Duodenal mucosa (tissue), 2 donors: ENCODE measurements at regions not wholly inside any gene's neighbourhood (a gene's known extent, or its start where the extent isn't known, plus 50 kb on each side); places are given as distances from the start of the nearest gene placed in this dataset.

Experiments
- H3K27ac ChIP-seq: one replicate; pipeline ENCODE4 v1.7.0; 2013; ENCODE audit warnings: low read depth, low read length
- H3K27me3 ChIP-seq, 2 donors: one replicate each; pipeline ENCODE4 v1.7.0; 2013; ENCODE audit warnings: low read length in 2 of 2, control low read depth in 1 of 2; ENCODE audit not compliant: insufficient read depth in 2 of 2, control insufficient read depth in 1 of 2
- H3K36me3 ChIP-seq, 2 donors: one replicate each; pipeline ENCODE4 v1.7.0; 2013; ENCODE audit warnings: low read length in 2 of 2, control low read depth in 1 of 2; ENCODE audit not compliant: insufficient read depth in 2 of 2, control insufficient read depth in 1 of 2
- H3K4me1 ChIP-seq, 2 donors: one replicate each; pipeline ENCODE4 v1.7.0; 2013; ENCODE audit warnings: low read length in 2 of 2, control low read depth in 1 of 2; ENCODE audit not compliant: insufficient read depth in 2 of 2, control insufficient read depth in 1 of 2
- H3K4me3 ChIP-seq, 2 donors: one replicate each; pipeline ENCODE4 v1.7.0; 2013; ENCODE audit warnings: low read length in 2 of 2, low read depth in 1 of 2
- H3K9ac ChIP-seq, 2 donors: one replicate each; pipeline ENCODE4 v1.7.0; 2013; ENCODE audit warnings: low read length in 2 of 2, low read depth in 1 of 2
- H3K9me3 ChIP-seq, 2 donors: one replicate each; pipeline ENCODE4 v1.7.0; 2013; ENCODE audit warnings: low read length in 2 of 2, control low read depth in 1 of 2; ENCODE audit not compliant: control insufficient read depth in 1 of 2

- Histone ChIP-seq H3K9ac (no peak overlapping the region), H3K36me3 (no peaks in the 10 kb centered on the region), H3K4me3 (no peak overlapping the region), H3K4me1 (no peaks in the 10 kb centered on the region), H3K9me3 (peaks cover 0 to 2% of the 10 kb centered on the region in 2 donors), H3K27me3 (no peaks in the 10 kb centered on the region), H3K27ac (no peak overlapping the region)
Observed at GRCh38 chr14:61140872-61141271, 140.3 kb downstream of the TMEM30B start.

- Histone ChIP-seq H3K27ac (no peak overlapping the region), H3K4me3 (no peak overlapping the region), H3K36me3 (no peaks in the 10 kb centered on the region), H3K27me3 (no peaks in the 10 kb centered on the region), H3K4me1 (no peaks in the 10 kb centered on the region), H3K9ac (no peak overlapping the region), H3K9me3 (peaks cover 0 to 2% of the 10 kb centered on the region in 2 donors)
Observed at GRCh38 chr14:61140271-61140670, 140.9 kb downstream of the TMEM30B start.

GRCh38 chr14:61139006-61139599, 142.0 kb downstream of the TMEM30B start:
- Histone ChIP-seq H3K4me1 (no peaks in the 10 kb centered on the region), H3K4me3 (no peak overlapping the region), H3K9me3 (peaks cover 0 to 2% of the 10 kb centered on the region in 2 donors), H3K36me3 (no peaks in the 10 kb centered on the region), H3K9ac (no peak overlapping the region), H3K27me3 (no peaks in the 10 kb centered on the region), H3K27ac (no peak overlapping the region)

- Histone ChIP-seq H3K36me3 (no peaks in the 10 kb centered on the region), H3K4me3 (no peak overlapping the region), H3K27ac (no peak overlapping the region), H3K4me1 (no peaks in the 10 kb centered on the region), H3K27me3 (no peaks in the 10 kb centered on the region), H3K9me3 (no peaks in the 10 kb centered on the region), H3K9ac (no peak overlapping the region)
Observed at GRCh38 chr14:61132894-61133293, 148.2 kb downstream of the TMEM30B start.

- H3K36me3 ChIP-seq, result no peaks in the 10 kb centered on the region
- H3K27ac ChIP-seq, result no peak overlapping the region
- H3K9ac ChIP-seq, result no peak overlapping the region
- no peaks in the 10 kb centered on the region for H3K27me3 ChIP-seq
- H3K9me3 ChIP-seq, result no peaks in the 10 kb centered on the region
- no peak overlapping the region for H3K4me3 ChIP-seq
- H3K4me1 ChIP-seq, result no peaks in the 10 kb centered on the region
Observed at GRCh38 chr14:61132336-61132735, 148.8 kb downstream of the TMEM30B start.

- Histone ChIP-seq H3K4me3 (no peak overlapping the region), H3K4me1 (peaks cover 4 to 6% of the 10 kb centered on the region in 2 donors), H3K27ac (no peak overlapping the region), H3K9me3 (no peaks in the 10 kb centered on the region), H3K9ac (no peak overlapping the region), H3K27me3 (peaks cover 0 to 7% of the 10 kb centered on the region in 2 donors), H3K36me3 (no peaks in the 10 kb centered on the region)
Observed at GRCh38 chr14:61130512-61131260, 149.6 kb downstream of the SLC38A6 start.

- Histone ChIP-seq H3K27me3 (peaks cover 0 to 7% of the 10 kb centered on the region in 2 donors), H3K27ac (no peak overlapping the region), H3K36me3 (no peaks in the 10 kb centered on the region), H3K9ac (no peak overlapping the region), H3K9me3 (no peaks in the 10 kb centered on the region), H3K4me3 (no peak overlapping the region), H3K4me1 (peaks cover 4 to 6% of the 10 kb centered on the region in 2 donors)
Observed at GRCh38 chr14:61129168-61129745, 148.2 kb downstream of the SLC38A6 start.

GRCh38 chr14:61128382-61129167, 147.5 kb downstream of the SLC38A6 start:
- H3K4me1 ChIP-seq, result peaks cover 4 to 6% of the 10 kb centered on the region in 2 donors
- H3K9ac ChIP-seq, result no peak overlapping the region
- H3K4me3 ChIP-seq, result no peak overlapping the region
- no peaks in the 10 kb centered on the region for H3K9me3 ChIP-seq
- H3K36me3 ChIP-seq, result no peaks in the 10 kb centered on the region
- H3K27ac ChIP-seq, result no peak overlapping the region
- peaks cover 0 to 7% of the 10 kb centered on the region in 2 donors for H3K27me3 ChIP-seq

GRCh38 chr14:61126603-61127498, 145.8 kb downstream of the SLC38A6 start:
- no peak overlapping the region for H3K9ac ChIP-seq
- no peak overlapping the region for H3K27ac ChIP-seq
- peaks cover 0 to 7% of the 10 kb centered on the region in 2 donors for H3K27me3 ChIP-seq
- no peaks in the 10 kb centered on the region for H3K36me3 ChIP-seq
- peaks cover 4 to 6% of the 10 kb centered on the region in 2 donors for H3K4me1 ChIP-seq
- H3K4me3 ChIP-seq, result no peak overlapping the region
- no peaks in the 10 kb centered on the region for H3K9me3 ChIP-seq
